Cardiac fibroblast (primary cell): ENCODE measurements at regions not wholly inside any gene's neighbourhood (a gene's known extent, or its start where the extent isn't known, plus 50 kb on each side); places are given as distances from the start of the nearest gene placed in this dataset.

Experiments used
- DNase-seq, 2 donors: peaks; one replicate each; pipeline versions ENCODE4 v3.0.0 to v3.0.0-alpha.2; 2010; ENCODE audit warnings: low read depth in 2 of 2
- H3K4me3 ChIP-seq, 2 donors: replicated peaks in 1 of 2; 1 replicate in 1 of 2; 2 replicates in 1 of 2; pipeline ENCODE4 v1.5.1; 2011; ENCODE audit warnings: low read depth in 2 of 2, low read length in 2 of 2, mild to moderate bottlenecking in 2 of 2, moderate library complexity in 1 of 2
- CTCF ChIP-seq: IDR thresholded peaks from one replicate; pipeline ENCODE4 v1.5.1; 2011; ENCODE audit warnings: low read depth, mild to moderate bottlenecking, low read length, inconsistent platforms

DNA sequence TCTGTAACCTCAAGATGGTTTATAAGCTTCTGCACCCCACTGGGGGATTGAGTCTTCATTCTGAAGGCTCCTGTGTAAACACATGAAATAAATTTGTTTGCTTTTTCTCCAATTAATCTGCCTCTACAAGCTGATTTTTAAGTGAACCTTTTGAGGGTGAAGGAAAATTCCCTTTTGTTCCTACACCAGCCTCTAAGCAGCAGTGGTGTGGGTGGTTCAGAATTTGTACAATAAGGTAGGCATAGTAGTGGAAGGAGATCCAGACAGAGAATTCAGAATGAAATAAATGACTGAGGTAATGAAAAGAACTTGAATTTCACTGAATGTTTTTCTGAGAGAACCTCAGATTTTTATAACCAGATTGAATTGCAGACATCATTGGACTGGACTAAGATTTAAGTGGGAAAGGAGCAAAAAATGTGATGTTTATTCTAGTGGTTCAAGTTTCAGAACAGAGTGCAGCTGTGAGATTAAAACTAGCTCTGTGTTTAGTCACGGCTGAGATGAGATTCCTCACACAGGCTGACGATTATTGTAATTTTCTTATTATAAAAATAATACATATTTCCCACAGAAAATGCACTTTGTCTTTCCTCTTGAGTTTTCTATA, 1162.2 kb downstream of the TYW1 start:
- no peak overlapping the region for H3K4me3 ChIP-seq
- no peak for DNase-seq
- no peak for TF ChIP-seq CTCF

- H3K4me3 ChIP-seq = no peak overlapping the region
These were observed 1166.1 kb downstream of the TYW1 start for GRCh38 chr7:68162712-68163111.

GRCh38 chr7:68166525-68166924, 1169.9 kb downstream of the TYW1 start:
- no peak overlapping the region for H3K4me3 ChIP-seq
- DNase-seq = no peak
- no peak for TF ChIP-seq CTCF

More at GRCh38 chr7:68162712-68163111, 1166.1 kb downstream of the TYW1 start:
- TF ChIP-seq CTCF = no peak
- no peak for DNase-seq

- TF ChIP-seq CTCF = no peak
- DNase-seq = no peak
- no peak overlapping the region for H3K4me3 ChIP-seq
These were observed 1176.9 kb downstream of the TYW1 start for GRCh38 chr7:68173513-68173912.

DNA sequence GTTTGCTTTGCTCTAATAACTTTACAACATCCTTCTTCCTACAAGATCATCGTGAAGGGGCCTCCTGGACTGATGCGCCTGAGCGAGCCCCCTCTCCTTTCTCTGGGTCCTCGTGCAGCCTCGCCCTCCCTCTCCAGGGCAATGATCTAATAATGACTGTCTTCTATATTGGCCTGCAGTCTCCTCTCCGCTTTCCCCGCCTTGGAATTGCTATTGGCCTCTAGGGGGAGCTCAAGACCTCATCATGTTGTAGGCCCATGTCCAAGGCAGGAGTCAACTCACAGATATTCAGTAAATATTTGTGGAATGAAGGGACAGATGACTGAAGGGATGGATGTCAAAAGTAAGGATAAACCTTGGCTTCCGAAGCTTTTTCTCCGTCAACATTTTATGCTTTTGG, 1180.3 kb downstream of the TYW1 start:
- no peak overlapping the region for H3K4me3 ChIP-seq
- TF ChIP-seq CTCF = peak; percentile 35
- DNase-seq = peak; percentile 55 to 66

- no peak for DNase-seq
- TF ChIP-seq CTCF = no peak
- H3K4me3 ChIP-seq = no peak overlapping the region
These were observed 1184.1 kb downstream of the TYW1 start for GRCh38 chr7:68180761-68181160.

DNA sequence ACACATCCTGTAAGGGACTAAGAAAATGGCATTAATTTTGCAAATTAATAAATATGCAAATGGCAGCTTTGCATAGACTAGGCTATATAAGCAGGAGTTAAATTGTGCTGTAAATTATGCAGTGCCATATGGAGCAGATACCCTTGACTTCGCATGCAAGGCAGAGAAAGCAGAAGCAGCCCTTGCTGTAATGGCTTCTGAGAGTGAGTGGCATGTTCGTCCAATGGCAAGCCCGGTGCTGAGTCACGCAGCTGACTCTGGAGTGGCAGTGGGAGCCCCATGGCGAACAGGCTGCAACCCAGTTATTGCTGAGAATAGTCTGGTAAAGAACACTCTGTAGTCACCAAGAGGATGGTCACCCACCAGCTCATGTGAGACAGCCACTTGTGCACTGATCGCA, 1186.5 kb downstream of the TYW1 start:
- DNase-seq = no peak
- H3K4me3 ChIP-seq = no peak overlapping the region
- no peak for TF ChIP-seq CTCF
